HEK293 (cell line): ENCODE measurements at regions not wholly inside any gene's neighbourhood (a gene's known extent, or its start where the extent isn't known, plus 50 kb on each side); places are given as distances from the start of the nearest gene placed in this dataset.

Experiments used
- CTCF ChIA-PET: fragments of 350-600 bp; formaldehyde crosslinking; extraction: SDS; loops from one replicate; lab custom pipeline; 2021; ENCODE audit warnings: antibody characterized with exemption; lab: Yijun Ruan, JAX
- POLR2A ChIA-PET: fragments of 300-600 bp; formaldehyde crosslinking; extraction: SDS; loops from one replicate; lab custom pipeline; 2020; ENCODE audit warnings: antibody characterized with exemption, inconsistent platforms; lab: Yijun Ruan, JAX
- H3K27ac ChIP-seq: fragments of 200-500 bp; sonication (Bioruptor generic); 2 replicates; pipeline ENCODE4 v1.5.1; 2014; ENCODE audit warnings: low read depth, low read length, control low read depth, inconsistent platforms; ENCODE audit errors: extremely low read depth
- H3K36me3 ChIP-seq, 2 experiments: fragments of 200-500 bp in 1 of 2; sonication (Bioruptor generic) in 1 of 2; 1 replicate in 1 of 2; 2 replicates in 1 of 2; pipeline ENCODE4 v1.5.1; 2014 to 2017; ENCODE audit warnings: inconsistent platforms in 2 of 2, low read length in 2 of 2; ENCODE audit not compliant: control insufficient read depth in 2 of 2, insufficient read depth in 1 of 2
- H3K4me1 ChIP-seq: fragments of 200-500 bp; sonication (Bioruptor generic); 2 replicates; pipeline ENCODE4 v1.5.1; 2014; ENCODE audit warnings: mild to moderate bottlenecking, low read length, inconsistent platforms; ENCODE audit not compliant: control insufficient read depth, insufficient read depth
- H3K4me3 ChIP-seq: 2 replicates; pipeline ENCODE4 v1.5.1; 2011; ENCODE audit warnings: low read depth, mild to moderate bottlenecking, control low read depth, low read length, moderate library complexity
- H3K9me3 ChIP-seq: fragments of 200-500 bp; sonication (Bioruptor generic); 2 replicates; pipeline ENCODE4 v1.5.1; 2014; ENCODE audit warnings: low read depth, low read length, inconsistent platforms; ENCODE audit not compliant: control insufficient read depth, insufficient read depth
- FEZF1 ChIP-seq: fragments of 450-650 bp; formaldehyde crosslinking; IDR thresholded peaks from 2 replicates; pipeline ENCODE4 v1.5.1; 2016; ENCODE audit warnings: missing biosample characterization, missing genetic modification characterization
- GLIS2 ChIP-seq: fragments of 450-650 bp; formaldehyde crosslinking; IDR thresholded peaks from 2 replicates; pipeline ENCODE4 v1.5.1; 2016; ENCODE audit warnings: missing biosample characterization, missing genetic modification characterization
- OSR2 ChIP-seq: fragments of 450-650 bp; formaldehyde crosslinking; IDR thresholded peaks from 2 replicates; pipeline ENCODE4 v1.5.1; 2016; ENCODE audit warnings: missing biosample characterization, missing genetic modification characterization
- SP7 ChIP-seq: fragments of 450-650 bp; formaldehyde crosslinking; IDR thresholded peaks from 2 replicates; pipeline ENCODE4 v1.5.1; 2016; ENCODE audit warnings: missing biosample characterization, missing genetic modification characterization
- TCF7L2 ChIP-seq: IDR thresholded peaks from 2 replicates; pipeline ENCODE4 v1.6.1; 2011; ENCODE audit warnings: low read depth, mild to moderate bottlenecking, inconsistent platforms, low read length, moderate library complexity, borderline replicate concordance
- TRIM28 ChIP-seq: IDR thresholded peaks from 2 replicates; pipeline ENCODE4 v1.6.1; 2011; ENCODE audit warnings: low read length, control low read depth, borderline replicate concordance
- WT1 ChIP-seq: fragments of 450-650 bp; formaldehyde crosslinking; IDR thresholded peaks from 2 replicates; pipeline ENCODE4 v1.5.1; 2016; ENCODE audit warnings: missing biosample characterization, missing genetic modification characterization
- ZNF140 ChIP-seq: fragments of 450-650 bp; formaldehyde crosslinking; IDR thresholded peaks from 2 replicates; pipeline ENCODE4 v1.5.1; 2016; ENCODE audit warnings: missing biosample characterization, missing genetic modification characterization
- ZNF560 ChIP-seq: fragments of 450-650 bp; formaldehyde crosslinking; IDR thresholded peaks from 2 replicates; pipeline ENCODE4 v1.5.1; 2017; ENCODE audit warnings: missing biosample characterization, missing genetic modification characterization, borderline replicate concordance
- ZNF629 ChIP-seq: fragments of 450-650 bp; formaldehyde crosslinking; IDR thresholded peaks from 2 replicates; pipeline ENCODE4 v1.5.1; 2017; ENCODE audit warnings: missing biosample characterization, missing genetic modification characterization
- ZNF670 ChIP-seq: fragments of 450-650 bp; formaldehyde crosslinking; IDR thresholded peaks from 2 replicates; pipeline ENCODE4 v1.5.1; 2016; ENCODE audit warnings: missing biosample characterization, missing genetic modification characterization, low read depth
- ZNF677 ChIP-seq: fragments of 450-650 bp; IDR thresholded peaks from 2 replicates; pipeline ENCODE4 v1.5.0; 2018; ENCODE audit warnings: missing biosample characterization, mild to moderate bottlenecking, missing genetic modification characterization, moderate library complexity
- TF ChIP-seq, protein P1 (sequence below): fragments of 450-650 bp; formaldehyde crosslinking; IDR thresholded peaks from 2 replicates; pipeline ENCODE4 v1.5.1; 2016; ENCODE audit warnings: missing biosample characterization, missing genetic modification characterization, borderline replicate concordance
- TF ChIP-seq, protein P2 (sequence below): fragments of 450-650 bp; IDR thresholded peaks from 2 replicates; pipeline ENCODE4 v1.5.1; 2018; ENCODE audit warnings: missing biosample characterization, mild to moderate bottlenecking, missing genetic modification characterization

DNA sequence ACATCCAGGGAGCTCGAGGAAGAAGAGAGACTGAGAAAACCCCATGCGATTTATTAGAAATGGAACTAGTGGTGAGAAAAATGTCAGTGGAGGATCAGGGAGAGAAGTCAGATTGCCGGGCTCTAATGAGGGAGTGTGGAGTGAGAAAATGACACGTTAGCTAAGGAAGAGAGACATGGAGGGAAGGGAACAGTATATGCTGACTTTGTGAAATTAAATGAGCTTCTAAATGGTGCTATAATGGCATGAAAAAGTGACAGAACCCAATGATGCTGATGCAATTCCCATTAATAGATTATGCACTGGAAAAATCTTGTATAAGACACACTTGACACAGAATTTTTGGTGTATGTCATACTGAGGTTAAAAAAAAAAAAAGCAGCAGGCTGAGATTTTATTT, 112.6 kb downstream of the HSPH1 start:
- H3K9me3 ChIP-seq, result no peaks in the 10 kb centered on the region
- POLR2A ChIA-PET, result interaction anchor here (0.7 kb wide), 1 partner anchor 17 kb away, joined by 3 read pairs; no protein-coding TSS in a partner anchor
- H3K4me3 ChIP-seq, result no peak overlapping the region
- no peaks in the 10 kb centered on the region for H3K36me3 ChIP-seq
- CTCF ChIA-PET, result interaction anchor here (0.9 to 1.0 kb wide), 2 partner anchors 11 to 64 kb away, joined by 3 to 5 read pairs; no protein-coding TSS in a partner anchor
- H3K27ac ChIP-seq, result no peak overlapping the region
- TF ChIP-seq ZNF560, result no peak
- no peak for TF ChIP-seq FEZF1
- no peak for TF ChIP-seq ZNF677 (tag by site-specific recombination)
- TF ChIP-seq ZNF629 (tag by site-specific recombination), result no peak
- no peak for TF ChIP-seq ZNF140 (tag by site-specific recombination)
- H3K4me1 ChIP-seq, result peaks cover 6% of the 10 kb centered on the region

DNA sequence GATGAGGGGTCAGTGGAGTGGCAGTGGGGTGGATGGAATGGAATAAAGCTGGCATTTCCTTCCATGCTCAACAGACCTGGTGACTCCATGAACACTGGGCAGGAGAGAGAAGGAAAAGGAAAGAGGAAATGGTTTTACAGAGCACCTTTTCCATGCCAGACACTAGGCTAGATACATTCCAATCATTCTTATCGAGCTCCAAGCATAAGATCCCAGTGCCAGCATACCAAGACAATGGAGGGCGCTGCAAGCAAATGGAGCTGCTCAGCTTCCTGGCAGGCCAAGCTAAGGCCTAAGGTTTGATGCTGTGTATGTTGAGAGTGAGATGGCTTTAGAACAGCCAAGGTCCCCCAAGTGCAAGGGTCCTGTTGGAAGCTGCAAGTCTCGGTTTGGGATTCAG, 113.2 kb downstream of the HSPH1 start:
- Histone ChIP-seq H3K4me1 (peaks cover 6% of the 10 kb centered on the region), H3K36me3 (no peaks in the 10 kb centered on the region), H3K9me3 (no peaks in the 10 kb centered on the region), H3K27ac (no peak overlapping the region), H3K4me3 (no peak overlapping the region)
- ChIA-PET POLR2A (interaction anchor here (0.7 kb wide), 1 partner anchor 16 kb away, joined by 3 read pairs; no protein-coding TSS in a partner anchor), CTCF (interaction anchor here (0.6 to 1.4 kb wide), 4 partner anchors 11 to 880 kb away, joined by 3 to 5 read pairs (median 4); no protein-coding TSS in a partner anchor)
- no peak for TF ChIP-seq ZNF670

DNA sequence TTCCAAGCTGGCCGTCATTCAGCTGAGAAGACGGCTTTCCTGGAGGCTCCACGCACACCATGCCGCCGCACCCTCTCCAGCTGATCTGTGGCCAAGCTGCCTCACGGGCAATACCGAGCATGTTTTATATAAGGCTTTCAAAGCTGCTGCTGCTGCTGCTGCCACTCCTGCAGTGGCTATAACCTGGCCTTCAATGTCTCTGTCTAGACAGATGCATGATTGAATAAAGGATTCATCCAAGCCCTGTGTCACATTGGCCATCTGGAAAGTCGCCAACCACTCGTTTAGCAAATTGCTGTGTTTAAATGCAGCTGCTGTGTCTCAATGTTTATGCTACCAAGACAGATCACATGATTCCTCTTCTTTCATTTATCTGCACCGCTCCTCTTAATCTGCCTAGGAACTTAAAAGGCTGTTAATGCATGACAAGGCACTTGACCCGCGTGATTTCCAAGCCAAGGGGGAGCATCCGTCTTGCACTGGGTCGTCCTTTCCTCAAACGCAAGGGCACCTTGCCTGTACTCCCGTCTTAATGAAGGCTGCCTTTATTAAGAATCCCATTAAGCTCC, 114.3 kb downstream of the TEX26 start:
- Histone ChIP-seq H3K4me1 (peaks cover 6% of the 10 kb centered on the region), H3K4me3 (no peak overlapping the region), H3K36me3 (no peaks in the 10 kb centered on the region), H3K9me3 (no peaks in the 10 kb centered on the region), H3K27ac (no peak overlapping the region; the same call in 1 of the 2 replicates)
- TF ChIP-seq TRIM28 (peak; percentile 56; the same call in 1 of the 2 replicates), SP7 (tag by site-specific recombination) (0 out of 2 replicates have a peak, but pooled peaks have one; percentile 11), OSR2 (tag by site-specific recombination) (peak; percentile 90), TCF7L2 (peak; percentile 56; the same call in 1 of the 2 replicates), FEZF1 (peak; percentile 45), GLIS2 (tag by site-specific recombination) (no peak), WT1 (tag by site-specific recombination) (peak; percentile 11; the same call in 1 of the 2 replicates)
- TF ChIP-seq, protein P1, sequence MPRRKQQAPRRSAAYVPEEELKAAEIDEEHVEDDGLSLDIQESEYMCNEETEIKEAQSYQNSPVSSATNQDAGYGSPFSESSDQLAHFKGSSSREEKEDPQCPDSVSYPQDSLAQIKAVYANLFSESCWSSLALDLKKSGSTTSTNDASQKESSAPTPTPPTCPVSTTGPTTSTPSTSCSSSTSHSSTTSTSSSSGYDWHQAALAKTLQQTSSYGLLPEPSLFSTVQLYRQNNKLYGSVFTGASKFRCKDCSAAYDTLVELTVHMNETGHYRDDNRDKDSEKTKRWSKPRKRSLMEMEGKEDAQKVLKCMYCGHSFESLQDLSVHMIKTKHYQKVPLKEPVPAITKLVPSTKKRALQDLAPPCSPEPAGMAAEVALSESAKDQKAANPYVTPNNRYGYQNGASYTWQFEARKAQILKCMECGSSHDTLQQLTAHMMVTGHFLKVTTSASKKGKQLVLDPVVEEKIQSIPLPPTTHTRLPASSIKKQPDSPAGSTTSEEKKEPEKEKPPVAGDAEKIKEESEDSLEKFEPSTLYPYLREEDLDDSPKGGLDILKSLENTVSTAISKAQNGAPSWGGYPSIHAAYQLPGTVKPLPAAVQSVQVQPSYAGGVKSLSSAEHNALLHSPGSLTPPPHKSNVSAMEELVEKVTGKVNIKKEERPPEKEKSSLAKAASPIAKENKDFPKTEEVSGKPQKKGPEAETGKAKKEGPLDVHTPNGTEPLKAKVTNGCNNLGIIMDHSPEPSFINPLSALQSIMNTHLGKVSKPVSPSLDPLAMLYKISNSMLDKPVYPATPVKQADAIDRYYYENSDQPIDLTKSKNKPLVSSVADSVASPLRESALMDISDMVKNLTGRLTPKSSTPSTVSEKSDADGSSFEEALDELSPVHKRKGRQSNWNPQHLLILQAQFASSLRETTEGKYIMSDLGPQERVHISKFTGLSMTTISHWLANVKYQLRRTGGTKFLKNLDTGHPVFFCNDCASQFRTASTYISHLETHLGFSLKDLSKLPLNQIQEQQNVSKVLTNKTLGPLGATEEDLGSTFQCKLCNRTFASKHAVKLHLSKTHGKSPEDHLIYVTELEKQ (tag by site-specific recombination), result no peak
- TF ChIP-seq, protein P2, sequence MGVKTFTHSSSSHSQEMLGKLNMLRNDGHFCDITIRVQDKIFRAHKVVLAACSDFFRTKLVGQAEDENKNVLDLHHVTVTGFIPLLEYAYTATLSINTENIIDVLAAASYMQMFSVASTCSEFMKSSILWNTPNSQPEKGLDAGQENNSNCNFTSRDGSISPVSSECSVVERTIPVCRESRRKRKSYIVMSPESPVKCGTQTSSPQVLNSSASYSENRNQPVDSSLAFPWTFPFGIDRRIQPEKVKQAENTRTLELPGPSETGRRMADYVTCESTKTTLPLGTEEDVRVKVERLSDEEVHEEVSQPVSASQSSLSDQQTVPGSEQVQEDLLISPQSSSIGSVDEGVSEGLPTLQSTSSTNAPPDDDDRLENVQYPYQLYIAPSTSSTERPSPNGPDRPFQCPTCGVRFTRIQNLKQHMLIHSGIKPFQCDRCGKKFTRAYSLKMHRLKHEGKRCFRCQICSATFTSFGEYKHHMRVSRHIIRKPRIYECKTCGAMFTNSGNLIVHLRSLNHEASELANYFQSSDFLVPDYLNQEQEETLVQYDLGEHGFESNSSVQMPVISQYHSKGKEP, result peak; percentile 90
- ChIA-PET CTCF (interaction anchor here (0.7 kb wide), 1 partner anchor 16 kb away, joined by 6 read pairs; no protein-coding TSS in a partner anchor), POLR2A (no interaction called here)
